GM23338 (cell line): ENCODE measurements at regions not wholly inside any gene's neighbourhood (a gene's known extent, or its start where the extent isn't known, plus 50 kb on each side); places are given as distances from the start of the nearest gene placed in this dataset.

Experiments used
- CREB1 ChIP-seq: fragments of 250-450 bp; sonication (Bioruptor Pico); IDR thresholded peaks from 2 replicates; pipeline ENCODE4 v1.5.0; 2020; ENCODE audit warnings: low read depth, mild to moderate bottlenecking, moderate library complexity
- EZH2 ChIP-seq: fragments of 200-600 bp; sonication (generic); IDR thresholded peaks from one replicate; pipeline ENCODE4 v1.8.0; 2017; ENCODE audit warnings: antibody characterized with exemption, mild to moderate bottlenecking, low read depth; ENCODE audit not compliant: unreplicated experiment
- EZH2phosphoT487 ChIP-seq: fragments of 200-600 bp; sonication (generic); IDR thresholded peaks from one replicate; pipeline ENCODE4 v1.8.1; 2018; ENCODE audit warnings: antibody characterized with exemption; ENCODE audit not compliant: unreplicated experiment
- JUNB ChIP-seq: IDR thresholded peaks from one replicate; pipeline ENCODE4 v1.6.1; 2016; ENCODE audit warnings: antibody characterized with exemption; ENCODE audit not compliant: unreplicated experiment
- NANOG ChIP-seq: IDR thresholded peaks from 2 replicates; pipeline ENCODE4 v1.6.1; 2016; ENCODE audit warnings: antibody characterized with exemption, borderline replicate concordance
- POLR2AphosphoS5 ChIP-seq: IDR thresholded peaks from 2 replicates; pipeline ENCODE4 v1.6.1; 2016; ENCODE audit warnings: antibody characterized with exemption, low read depth
- STAT1 ChIP-seq: IDR thresholded peaks from one replicate; pipeline ENCODE4 v1.6.1; 2016; ENCODE audit warnings: antibody characterized with exemption; ENCODE audit not compliant: unreplicated experiment
- ZNF114 ChIP-seq: fragments of 250-450 bp; sonication (Bioruptor Pico); IDR thresholded peaks from 2 replicates; pipeline ENCODE4 v1.5.0; 2020; ENCODE audit warnings: mild to moderate bottlenecking, moderate library complexity
- ZNF331 ChIP-seq: fragments of 250-450 bp; sonication (Bioruptor Pico); IDR thresholded peaks from 2 replicates; pipeline ENCODE4 v1.5.0; 2020; ENCODE audit warnings: low read depth, mild to moderate bottlenecking, moderate library complexity
- TF ChIP-seq, protein P1 (sequence below), 2 experiments: fragments of 200-600 bp in 1 of 2; sonication (generic) in 1 of 2; conservative IDR thresholded peaks; 2 replicates each; pipeline versions ENCODE4 v1.5.1 to v1.6.1; 2016 to 2017; ENCODE audit warnings: antibody characterized with exemption in 2 of 2, low read depth in 2 of 2, mild to moderate bottlenecking in 2 of 2, moderate library complexity in 1 of 2
- TF ChIP-seq, protein P2 (sequence below): IDR thresholded peaks from one replicate; pipeline ENCODE4 v1.6.1; 2018; ENCODE audit warnings: antibody characterized with exemption; ENCODE audit not compliant: unreplicated experiment

- TF ChIP-seq POLR2AphosphoS5 = no peak
- TF ChIP-seq EZH2phosphoT487 = no peak
- TF ChIP-seq, protein P1, sequence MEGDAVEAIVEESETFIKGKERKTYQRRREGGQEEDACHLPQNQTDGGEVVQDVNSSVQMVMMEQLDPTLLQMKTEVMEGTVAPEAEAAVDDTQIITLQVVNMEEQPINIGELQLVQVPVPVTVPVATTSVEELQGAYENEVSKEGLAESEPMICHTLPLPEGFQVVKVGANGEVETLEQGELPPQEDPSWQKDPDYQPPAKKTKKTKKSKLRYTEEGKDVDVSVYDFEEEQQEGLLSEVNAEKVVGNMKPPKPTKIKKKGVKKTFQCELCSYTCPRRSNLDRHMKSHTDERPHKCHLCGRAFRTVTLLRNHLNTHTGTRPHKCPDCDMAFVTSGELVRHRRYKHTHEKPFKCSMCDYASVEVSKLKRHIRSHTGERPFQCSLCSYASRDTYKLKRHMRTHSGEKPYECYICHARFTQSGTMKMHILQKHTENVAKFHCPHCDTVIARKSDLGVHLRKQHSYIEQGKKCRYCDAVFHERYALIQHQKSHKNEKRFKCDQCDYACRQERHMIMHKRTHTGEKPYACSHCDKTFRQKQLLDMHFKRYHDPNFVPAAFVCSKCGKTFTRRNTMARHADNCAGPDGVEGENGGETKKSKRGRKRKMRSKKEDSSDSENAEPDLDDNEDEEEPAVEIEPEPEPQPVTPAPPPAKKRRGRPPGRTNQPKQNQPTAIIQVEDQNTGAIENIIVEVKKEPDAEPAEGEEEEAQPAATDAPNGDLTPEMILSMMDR (conservative IDR thresholded peaks at IDR 0.05; ENCODE audit: low read depth in 2 of 2) = no peak
- TF ChIP-seq, protein P2, sequence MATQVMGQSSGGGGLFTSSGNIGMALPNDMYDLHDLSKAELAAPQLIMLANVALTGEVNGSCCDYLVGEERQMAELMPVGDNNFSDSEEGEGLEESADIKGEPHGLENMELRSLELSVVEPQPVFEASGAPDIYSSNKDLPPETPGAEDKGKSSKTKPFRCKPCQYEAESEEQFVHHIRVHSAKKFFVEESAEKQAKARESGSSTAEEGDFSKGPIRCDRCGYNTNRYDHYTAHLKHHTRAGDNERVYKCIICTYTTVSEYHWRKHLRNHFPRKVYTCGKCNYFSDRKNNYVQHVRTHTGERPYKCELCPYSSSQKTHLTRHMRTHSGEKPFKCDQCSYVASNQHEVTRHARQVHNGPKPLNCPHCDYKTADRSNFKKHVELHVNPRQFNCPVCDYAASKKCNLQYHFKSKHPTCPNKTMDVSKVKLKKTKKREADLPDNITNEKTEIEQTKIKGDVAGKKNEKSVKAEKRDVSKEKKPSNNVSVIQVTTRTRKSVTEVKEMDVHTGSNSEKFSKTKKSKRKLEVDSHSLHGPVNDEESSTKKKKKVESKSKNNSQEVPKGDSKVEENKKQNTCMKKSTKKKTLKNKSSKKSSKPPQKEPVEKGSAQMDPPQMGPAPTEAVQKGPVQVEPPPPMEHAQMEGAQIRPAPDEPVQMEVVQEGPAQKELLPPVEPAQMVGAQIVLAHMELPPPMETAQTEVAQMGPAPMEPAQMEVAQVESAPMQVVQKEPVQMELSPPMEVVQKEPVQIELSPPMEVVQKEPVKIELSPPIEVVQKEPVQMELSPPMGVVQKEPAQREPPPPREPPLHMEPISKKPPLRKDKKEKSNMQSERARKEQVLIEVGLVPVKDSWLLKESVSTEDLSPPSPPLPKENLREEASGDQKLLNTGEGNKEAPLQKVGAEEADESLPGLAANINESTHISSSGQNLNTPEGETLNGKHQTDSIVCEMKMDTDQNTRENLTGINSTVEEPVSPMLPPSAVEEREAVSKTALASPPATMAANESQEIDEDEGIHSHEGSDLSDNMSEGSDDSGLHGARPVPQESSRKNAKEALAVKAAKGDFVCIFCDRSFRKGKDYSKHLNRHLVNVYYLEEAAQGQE = no peak
- TF ChIP-seq JUNB = no peak
- TF ChIP-seq NANOG = no peak
- TF ChIP-seq STAT1 = no peak
- no peak for TF ChIP-seq EZH2
- TF ChIP-seq ZNF331 (CRISPR knock-in tag) = no peak
- no peak for TF ChIP-seq CREB1
- TF ChIP-seq ZNF114 (CRISPR knock-in tag) = no peak
Observed at GRCh38 chr11:26942356-26942755, 51.6 kb upstream of the FIBIN start.
